ENCODE measurements at regions not wholly inside any gene's neighbourhood (a gene's known extent, or its start where the extent isn't known, plus 50 kb on each side); places are given as distances from the start of the nearest gene placed in this dataset.

DNA sequence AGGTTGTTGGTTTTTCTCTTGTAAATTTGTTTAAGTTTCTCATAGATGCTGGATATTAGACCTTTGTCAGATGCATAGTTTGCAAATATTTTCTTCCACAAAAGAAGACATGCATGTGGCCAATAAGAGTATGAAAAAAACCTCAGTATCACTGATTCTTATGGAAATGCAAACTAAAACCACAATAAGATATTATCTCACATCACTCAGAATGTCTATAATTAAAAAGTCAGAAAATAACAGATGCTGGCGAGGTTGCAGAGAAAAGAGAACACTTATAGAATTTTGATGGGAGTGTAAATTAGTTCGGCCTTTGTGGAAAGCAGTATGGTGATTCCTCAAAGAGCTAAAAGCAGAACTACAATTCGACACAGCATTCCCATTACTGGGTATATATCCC is 1355.6 kb downstream of the FAM133A start:
- no peak for TF ChIP-seq CTCF (IDR thresholded peaks at IDR 0.05; ENCODE audit: low read depth, low read length)

GRCh38 chrX:95040104-95040503 is 1366.1 kb downstream of the FAM133A start:
- no peak overlapping the region for H3K4me3 ChIP-seq (ENCODE audit: low read depth, low read length)
- no peak for TF ChIP-seq CTCF (IDR thresholded peaks at IDR 0.05; ENCODE audit: low read depth, low read length)

More for the DNA sequence above, 1355.6 kb downstream of the FAM133A start:
- no peak overlapping the region for H3K4me3 ChIP-seq (ENCODE audit: low read depth, low read length)

DNA sequence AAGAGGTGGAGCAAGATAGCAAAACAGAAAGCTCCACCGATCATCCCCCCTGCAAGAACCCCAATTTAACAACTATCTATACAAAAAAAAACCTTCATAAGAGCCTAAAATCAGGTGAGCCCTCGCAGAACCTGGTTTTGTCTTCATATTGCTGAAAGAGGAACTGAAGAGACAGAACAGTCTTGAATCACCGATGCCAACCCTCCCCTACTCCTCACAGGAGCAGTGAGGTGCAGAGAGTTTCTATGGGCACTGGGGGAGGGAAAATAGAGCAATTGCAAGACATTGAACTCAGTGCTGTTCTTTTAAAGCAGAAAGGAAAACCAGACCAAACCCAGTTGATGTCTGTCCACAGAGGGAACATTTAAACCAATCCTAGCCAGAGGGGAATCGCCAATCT is 1370.3 kb downstream of the FAM133A start:
- TF ChIP-seq CTCF (IDR thresholded peaks at IDR 0.05; ENCODE audit: low read depth, low read length): no peak
- no peak overlapping the region for H3K4me3 ChIP-seq (ENCODE audit: low read depth, low read length)

- no peak overlapping the region for H3K4me3 ChIP-seq (ENCODE audit: low read depth, low read length)
These were observed 1382.0 kb downstream of the FAM133A start for GRCh38 chrX:95055991-95056390.

GRCh38 chrX:95056901-95057300 is 1382.9 kb downstream of the FAM133A start:
- H3K4me3 ChIP-seq (ENCODE audit: low read depth, low read length): no peak overlapping the region
- TF ChIP-seq CTCF (IDR thresholded peaks at IDR 0.05; ENCODE audit: low read depth, low read length): no peak

More at GRCh38 chrX:95055991-95056390, 1382.0 kb downstream of the FAM133A start:
- no peak for TF ChIP-seq CTCF (IDR thresholded peaks at IDR 0.05; ENCODE audit: low read depth, low read length)

DNA sequence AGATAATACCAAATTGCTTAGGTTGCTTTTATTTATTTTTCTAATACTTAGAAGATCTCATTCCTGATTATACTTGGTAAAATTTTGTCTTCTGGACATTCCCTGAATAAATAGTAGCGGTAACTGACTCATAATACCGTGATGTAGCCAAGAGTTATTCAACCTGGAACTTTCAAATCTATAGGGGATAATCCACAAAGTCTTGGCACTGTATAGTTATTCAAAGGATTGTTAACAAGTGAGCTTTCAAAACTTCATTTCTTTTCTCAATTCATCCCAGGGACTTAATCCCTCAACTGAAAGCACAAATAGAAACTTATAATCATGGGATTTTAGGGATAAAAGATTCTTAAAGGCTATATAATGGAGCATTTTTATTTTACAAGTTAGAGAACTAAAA is 1383.3 kb downstream of the FAM133A start:
- no peak overlapping the region for H3K4me3 ChIP-seq (ENCODE audit: low read depth, low read length)
- no peak for TF ChIP-seq CTCF (IDR thresholded peaks at IDR 0.05; ENCODE audit: low read depth, low read length)

- no peak for TF ChIP-seq CTCF (IDR thresholded peaks at IDR 0.05; ENCODE audit: low read depth, low read length)
- H3K4me3 ChIP-seq (ENCODE audit: low read depth, low read length): no peak overlapping the region
These were observed 1384.8 kb downstream of the FAM133A start for GRCh38 chrX:95058815-95059214.
